NCI-H510A (cell line): ENCODE measurements at regions not wholly inside any gene's neighbourhood (a gene's known extent, or its start where the extent isn't known, plus 50 kb on each side); places are given as distances from the start of the nearest gene placed in this dataset.
A peak's percentile ranks its signal among the peaks of the same experiment; 100 is the strongest.

ENCODE experiments used
- DNase-seq: peaks from one replicate; lab custom pipeline; 2025; lab: John Stamatoyannopoulos, UW

GRCh38 chr13:77480066-77480465 lies 55.4 kb upstream of the SCEL start:
- no peak for DNase-seq

- DNase-seq: no peak
Measured at GRCh38 chr13:77479326-77479725, 56.2 kb upstream of the SCEL start.

GRCh38 chr13:77477299-77477848 lies 58.1 kb upstream of the SCEL start:
- DNase-seq: no peak

GRCh38 chr13:77476456-77476855 lies 59.0 kb upstream of the SCEL start:
- no peak for DNase-seq

GRCh38 chr13:77475345-77476084 lies 60.0 kb upstream of the SCEL start:
- DNase-seq: no peak

GRCh38 chr13:77470986-77471385 lies 64.5 kb upstream of the SCEL start:
- no peak for DNase-seq

GRCh38 chr13:77466753-77467422 lies 68.6 kb upstream of the SCEL start:
- DNase-seq: no peak

- no peak for DNase-seq
Measured at GRCh38 chr13:77465603-77466195, 69.8 kb upstream of the SCEL start.

- no peak for DNase-seq
Measured at GRCh38 chr13:77460195-77460594, 75.3 kb upstream of the SCEL start.

- no peak for DNase-seq
Measured at GRCh38 chr13:77459592-77459991, 75.9 kb upstream of the SCEL start.

GRCh38 chr13:77458736-77459135 lies 76.8 kb upstream of the SCEL start:
- DNase-seq: no peak

- DNase-seq: no peak
Measured at GRCh38 chr13:77457966-77458365, 77.5 kb upstream of the SCEL start.

GRCh38 chr13:77456271-77456670 lies 79.2 kb upstream of the SCEL start:
- DNase-seq: no peak

GRCh38 chr13:77449265-77449664 lies 86.2 kb upstream of the SCEL start:
- no peak for DNase-seq

- DNase-seq: peak; percentile 41
Measured at GRCh38 chr13:77448689-77449088, 86.8 kb upstream of the SCEL start.

- DNase-seq: no peak
Measured at GRCh38 chr13:77443511-77443910, 92.0 kb upstream of the SCEL start.

GRCh38 chr13:77437267-77437666 lies 98.2 kb upstream of the SCEL start:
- DNase-seq: no peak

- no peak for DNase-seq
Measured at GRCh38 chr13:77434289-77434688, 101.2 kb upstream of the SCEL start.

GRCh38 chr13:77431449-77431848 lies 104.1 kb upstream of the SCEL start:
- DNase-seq: no peak

- DNase-seq: no peak
Measured at GRCh38 chr13:77430377-77430951, 103.6 kb upstream of the MYCBP2 start.

- DNase-seq: no peak
Measured at GRCh38 chr13:77429320-77430142, 102.6 kb upstream of the MYCBP2 start.

- DNase-seq: no peak
Measured at GRCh38 chr13:77425705-77426104, 98.8 kb upstream of the MYCBP2 start.
